ENCODE measurements at regions not wholly inside any gene's neighbourhood (a gene's known extent, or its start where the extent isn't known, plus 50 kb on each side); places are given as distances from the start of the nearest gene placed in this dataset.

DNA sequence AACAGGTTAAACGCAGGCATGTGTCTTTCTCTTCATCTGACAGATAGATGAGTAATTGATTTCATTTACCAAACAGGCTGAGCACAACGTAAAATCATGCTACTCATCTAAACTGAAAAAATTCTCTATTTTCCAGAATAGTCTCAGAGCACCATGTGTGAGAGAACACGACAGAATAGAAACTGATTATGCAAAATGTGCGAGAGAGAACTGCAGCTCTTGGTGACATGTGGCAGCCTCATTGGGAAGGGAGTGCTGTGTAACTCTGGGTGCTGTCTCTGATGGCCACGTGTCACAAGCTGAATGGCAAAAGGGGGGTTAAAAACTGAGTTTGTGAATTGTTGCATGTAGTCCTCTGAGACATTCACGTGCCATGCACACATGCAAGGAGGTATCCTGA, 143.7 kb upstream of the ATXN1 start:
- H3K27ac ChIP-seq: no peak overlapping the region
- TF ChIP-seq, protein P1, sequence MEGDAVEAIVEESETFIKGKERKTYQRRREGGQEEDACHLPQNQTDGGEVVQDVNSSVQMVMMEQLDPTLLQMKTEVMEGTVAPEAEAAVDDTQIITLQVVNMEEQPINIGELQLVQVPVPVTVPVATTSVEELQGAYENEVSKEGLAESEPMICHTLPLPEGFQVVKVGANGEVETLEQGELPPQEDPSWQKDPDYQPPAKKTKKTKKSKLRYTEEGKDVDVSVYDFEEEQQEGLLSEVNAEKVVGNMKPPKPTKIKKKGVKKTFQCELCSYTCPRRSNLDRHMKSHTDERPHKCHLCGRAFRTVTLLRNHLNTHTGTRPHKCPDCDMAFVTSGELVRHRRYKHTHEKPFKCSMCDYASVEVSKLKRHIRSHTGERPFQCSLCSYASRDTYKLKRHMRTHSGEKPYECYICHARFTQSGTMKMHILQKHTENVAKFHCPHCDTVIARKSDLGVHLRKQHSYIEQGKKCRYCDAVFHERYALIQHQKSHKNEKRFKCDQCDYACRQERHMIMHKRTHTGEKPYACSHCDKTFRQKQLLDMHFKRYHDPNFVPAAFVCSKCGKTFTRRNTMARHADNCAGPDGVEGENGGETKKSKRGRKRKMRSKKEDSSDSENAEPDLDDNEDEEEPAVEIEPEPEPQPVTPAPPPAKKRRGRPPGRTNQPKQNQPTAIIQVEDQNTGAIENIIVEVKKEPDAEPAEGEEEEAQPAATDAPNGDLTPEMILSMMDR (conservative IDR thresholded peaks at IDR 0.05): no peak

DNA sequence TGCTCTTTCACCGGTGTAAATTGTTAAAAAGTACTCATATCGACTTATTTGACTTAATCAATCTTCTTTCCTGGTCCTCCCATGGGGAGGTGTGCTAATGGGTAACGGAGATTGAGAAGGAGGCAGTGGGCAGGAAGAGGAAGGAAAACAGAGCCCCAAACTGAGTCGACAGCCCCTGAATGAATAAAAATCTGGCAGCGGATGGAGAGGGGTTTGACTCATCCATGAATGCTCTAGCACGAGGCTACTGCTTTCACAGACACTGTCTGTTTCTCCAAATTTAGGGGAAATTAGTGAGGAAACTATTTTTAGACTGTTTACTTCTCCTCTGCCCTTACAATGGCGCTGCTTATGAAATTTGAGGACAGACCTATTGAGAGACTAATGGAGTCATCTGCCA, 142.2 kb upstream of the ATXN1 start:
- TF ChIP-seq, protein P1 (conservative IDR thresholded peaks at IDR 0.05): no peak
- H3K27ac ChIP-seq: no peak overlapping the region

DNA sequence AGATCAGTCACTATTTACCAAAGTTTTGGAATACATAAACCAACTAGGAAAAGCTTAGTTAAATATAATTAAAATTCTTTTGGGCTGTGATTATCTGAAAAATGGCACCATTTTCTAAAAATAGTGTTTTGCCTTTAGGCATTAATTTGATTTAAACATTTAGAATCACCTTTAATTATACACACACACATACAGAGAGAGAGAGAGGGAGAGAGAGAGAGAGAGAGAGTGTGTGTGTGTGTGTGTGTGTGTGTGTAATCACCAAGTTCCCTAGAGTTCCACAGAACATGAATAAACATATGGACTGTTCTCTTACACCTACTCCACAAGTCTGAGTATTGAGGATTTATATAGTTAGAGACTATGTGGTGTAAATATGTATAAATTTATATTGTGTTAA, 141.2 kb upstream of the ATXN1 start:
- TF ChIP-seq, protein P1 (conservative IDR thresholded peaks at IDR 0.05): no peak
- peak overlapping the region; percentile 51 for H3K27ac ChIP-seq

DNA sequence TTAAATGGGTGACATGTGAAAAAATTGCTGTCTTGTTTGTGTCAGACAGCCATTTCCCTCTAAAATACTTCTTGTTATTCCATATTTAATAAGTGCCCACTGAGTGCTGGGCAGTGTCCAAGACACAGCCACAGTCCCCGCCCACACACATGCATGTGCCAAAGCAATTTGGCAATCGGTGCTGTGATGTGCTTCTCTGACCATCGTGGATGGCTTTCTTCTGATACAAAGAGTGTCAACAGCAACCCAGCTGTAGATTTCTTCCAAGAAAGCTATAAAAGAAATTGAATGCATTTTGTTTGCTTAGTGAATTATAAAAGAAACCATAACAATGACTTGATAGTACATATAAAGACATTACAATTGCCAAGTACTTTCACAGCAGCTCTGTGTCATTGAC, 140.5 kb upstream of the ATXN1 start:
- H3K27ac ChIP-seq: peak overlapping the region; percentile 51
- TF ChIP-seq, protein P1 (conservative IDR thresholded peaks at IDR 0.05): no peak

DNA sequence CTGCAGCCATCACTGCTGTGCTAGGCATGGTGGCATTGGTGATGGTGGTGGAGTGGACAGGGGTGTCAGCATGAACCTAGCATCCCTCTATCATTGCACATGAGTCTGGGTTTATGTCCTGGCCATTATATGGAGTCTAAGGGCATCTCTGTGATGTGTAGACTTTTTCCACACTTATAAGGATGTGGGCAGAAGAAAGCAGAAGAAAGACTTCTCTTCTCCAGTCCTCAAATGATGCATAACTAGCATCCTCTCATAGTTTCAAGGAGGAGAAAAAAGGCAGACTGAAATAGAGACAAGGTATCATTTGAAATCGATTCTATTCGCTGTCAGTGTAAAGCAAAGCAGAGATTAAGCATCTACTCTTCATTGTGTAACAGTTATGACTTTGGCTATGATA, 140.0 kb upstream of the ATXN1 start:
- H3K27ac ChIP-seq: peak overlapping the region; percentile 51
- TF ChIP-seq, protein P1 (conservative IDR thresholded peaks at IDR 0.05): no peak

DNA sequence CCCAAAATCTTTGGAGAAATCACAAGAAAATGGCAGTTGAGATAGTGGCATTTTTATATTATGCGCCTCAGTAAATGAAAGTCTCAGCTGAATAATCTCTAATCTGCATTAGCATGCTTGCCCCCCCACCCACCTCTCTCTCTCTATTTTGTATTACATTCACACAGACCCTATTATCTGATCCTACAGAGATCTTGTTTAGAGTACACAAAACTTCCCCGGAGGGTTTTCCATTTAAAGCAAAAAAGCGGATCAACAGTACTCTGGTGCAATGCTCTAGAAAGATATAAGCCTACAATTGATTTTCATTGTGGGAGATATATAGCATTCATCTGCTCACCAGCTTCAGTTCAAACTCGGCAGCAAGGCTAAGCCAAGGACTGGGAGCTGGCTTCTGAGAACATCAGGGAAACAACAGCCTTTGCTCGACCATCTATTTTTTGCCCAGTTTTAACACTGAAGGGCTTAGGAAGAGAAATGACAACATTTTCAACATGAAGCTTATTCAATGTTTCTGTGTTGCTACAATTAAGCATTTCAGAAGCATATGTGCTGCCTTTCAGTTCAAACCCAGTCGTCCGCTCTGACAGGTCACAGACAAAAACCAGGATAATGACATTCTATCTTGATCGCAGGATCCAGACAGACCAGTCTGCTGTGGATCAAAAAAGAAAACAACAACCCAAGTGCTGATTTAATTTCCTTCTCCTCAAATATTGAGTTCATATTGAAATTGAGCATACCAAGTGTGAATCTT, 137.6 kb upstream of the ATXN1 start:
- TF ChIP-seq, protein P1 (conservative IDR thresholded peaks at IDR 0.05): no peak
- no peak overlapping the region for H3K27ac ChIP-seq

DNA sequence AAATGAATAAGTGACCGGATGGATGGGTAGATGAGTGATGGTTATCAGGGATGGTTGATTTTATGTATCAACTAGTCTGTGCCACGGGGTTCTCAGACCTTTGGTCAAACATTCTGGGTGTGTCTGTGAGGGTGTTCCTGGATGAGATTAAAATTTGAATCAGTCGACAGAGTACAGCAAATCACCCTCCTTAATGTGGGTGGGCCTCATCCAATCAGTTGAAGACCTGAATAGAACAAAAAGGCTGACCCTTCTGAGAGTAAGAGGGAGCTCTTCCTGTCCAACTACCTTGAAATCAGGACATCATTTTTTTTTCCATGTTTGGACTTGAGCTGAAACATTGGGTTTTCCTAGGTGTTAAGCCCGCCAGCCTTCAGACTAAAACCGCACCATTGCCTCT, 136.4 kb upstream of the ATXN1 start:
- TF ChIP-seq, protein P1 (conservative IDR thresholded peaks at IDR 0.05): no peak
- H3K27ac ChIP-seq: no peak overlapping the region

All from VCaP (cell line).